OCI-LY3 (cell line): ENCODE measurements at regions not wholly inside any gene's neighbourhood (a gene's known extent, or its start where the extent isn't known, plus 50 kb on each side); places are given as distances from the start of the nearest gene placed in this dataset.

Source experiments
- EZH2phosphoT487 ChIP-seq: fragments of 200-600 bp; shearing (Covaris generic); IDR thresholded peaks from 2 replicates; pipeline ENCODE4 v1.6.1; 2018; ENCODE audit warnings: antibody characterized with exemption, mixed run types, low read depth
- TF ChIP-seq, protein P1 (sequence below): fragments of 200-600, 300-600 bp; sonication (generic); IDR thresholded peaks from 2 replicates; pipeline ENCODE4 v1.5.1; 2014; ENCODE audit warnings: antibody characterized with exemption, low read length, low read depth

DNA sequence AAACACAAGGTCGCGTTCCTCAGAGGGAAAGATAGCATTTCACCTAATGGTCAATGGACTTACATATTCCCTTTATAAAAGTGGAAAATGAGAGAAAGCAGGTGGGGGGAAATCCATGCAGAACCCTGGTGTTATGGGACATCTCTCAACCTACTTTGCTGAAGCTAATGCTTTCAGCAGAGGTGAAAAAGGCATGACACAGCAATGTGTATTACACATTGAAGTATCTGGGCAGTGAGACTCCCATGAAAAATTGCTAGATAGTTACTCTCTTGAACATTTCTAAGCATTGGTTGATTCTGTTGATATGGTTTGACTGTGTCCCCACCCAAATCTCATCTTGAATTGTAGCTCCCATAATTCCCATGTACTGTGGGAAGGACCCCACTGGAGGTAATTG is 60.0 kb upstream of the PICALM start:
- TF ChIP-seq, protein P1, sequence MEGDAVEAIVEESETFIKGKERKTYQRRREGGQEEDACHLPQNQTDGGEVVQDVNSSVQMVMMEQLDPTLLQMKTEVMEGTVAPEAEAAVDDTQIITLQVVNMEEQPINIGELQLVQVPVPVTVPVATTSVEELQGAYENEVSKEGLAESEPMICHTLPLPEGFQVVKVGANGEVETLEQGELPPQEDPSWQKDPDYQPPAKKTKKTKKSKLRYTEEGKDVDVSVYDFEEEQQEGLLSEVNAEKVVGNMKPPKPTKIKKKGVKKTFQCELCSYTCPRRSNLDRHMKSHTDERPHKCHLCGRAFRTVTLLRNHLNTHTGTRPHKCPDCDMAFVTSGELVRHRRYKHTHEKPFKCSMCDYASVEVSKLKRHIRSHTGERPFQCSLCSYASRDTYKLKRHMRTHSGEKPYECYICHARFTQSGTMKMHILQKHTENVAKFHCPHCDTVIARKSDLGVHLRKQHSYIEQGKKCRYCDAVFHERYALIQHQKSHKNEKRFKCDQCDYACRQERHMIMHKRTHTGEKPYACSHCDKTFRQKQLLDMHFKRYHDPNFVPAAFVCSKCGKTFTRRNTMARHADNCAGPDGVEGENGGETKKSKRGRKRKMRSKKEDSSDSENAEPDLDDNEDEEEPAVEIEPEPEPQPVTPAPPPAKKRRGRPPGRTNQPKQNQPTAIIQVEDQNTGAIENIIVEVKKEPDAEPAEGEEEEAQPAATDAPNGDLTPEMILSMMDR, result no peak
- TF ChIP-seq EZH2phosphoT487, result no peak
